C1 segment of cervical spinal cord (tissue), 14 donors: ENCODE measurements at regions not wholly inside any gene's neighbourhood (a gene's known extent, or its start where the extent isn't known, plus 50 kb on each side); places are given as distances from the start of the nearest gene placed in this dataset.
"Not testable (repeated sequence)": the region's sequence is repeated elsewhere in the genome, so short reads cannot be mapped to it uniquely, and the experiment has no call there.

Source experiments
- DNase-seq, 14 donors: peaks; one replicate each; lab custom pipeline; 2025; lab: John Stamatoyannopoulos, UW

DNA sequence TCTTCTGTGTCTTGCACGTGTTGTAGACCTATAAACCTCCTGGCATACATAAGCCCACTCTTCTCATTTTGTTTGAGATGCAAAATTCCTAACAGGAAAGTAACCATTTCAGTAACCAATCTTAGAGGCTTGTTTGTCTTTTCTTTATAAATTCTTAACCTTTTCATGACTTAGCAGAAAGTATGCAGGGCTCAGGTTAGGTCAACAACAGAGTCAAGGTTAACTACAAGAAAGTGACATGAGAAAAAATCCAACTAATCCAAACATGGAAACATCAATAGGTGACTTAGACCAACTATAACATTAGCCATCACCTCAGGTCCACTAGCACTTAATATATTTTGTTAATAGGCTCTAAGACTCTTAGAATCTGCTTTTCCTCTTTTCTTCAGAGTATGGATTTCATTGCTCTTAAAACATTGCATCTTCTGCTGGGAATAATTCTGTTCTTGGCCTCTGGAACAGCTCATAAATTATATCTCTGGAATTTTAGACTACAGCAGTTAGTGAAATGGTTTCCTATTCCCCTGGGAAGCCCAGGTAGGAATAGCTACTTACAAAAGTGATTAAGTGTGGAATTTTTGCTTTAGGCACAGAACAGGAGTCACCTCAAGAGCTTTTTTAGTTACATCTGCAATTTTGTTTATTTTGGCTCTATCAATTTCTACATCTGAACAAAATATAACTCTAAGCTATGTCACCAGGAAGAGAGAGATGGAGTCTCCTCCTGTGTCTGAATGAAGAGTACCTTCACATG, 155.3 kb upstream of the ANKRD55 start:
- DNase-seq, result no peak

- DNase-seq, result no peak
These were observed 152.9 kb upstream of the ANKRD55 start for GRCh38 chr5:56386046-56386445.

GRCh38 chr5:56384186-56384585, 151.1 kb upstream of the ANKRD55 start:
- DNase-seq, result no peak

DNA sequence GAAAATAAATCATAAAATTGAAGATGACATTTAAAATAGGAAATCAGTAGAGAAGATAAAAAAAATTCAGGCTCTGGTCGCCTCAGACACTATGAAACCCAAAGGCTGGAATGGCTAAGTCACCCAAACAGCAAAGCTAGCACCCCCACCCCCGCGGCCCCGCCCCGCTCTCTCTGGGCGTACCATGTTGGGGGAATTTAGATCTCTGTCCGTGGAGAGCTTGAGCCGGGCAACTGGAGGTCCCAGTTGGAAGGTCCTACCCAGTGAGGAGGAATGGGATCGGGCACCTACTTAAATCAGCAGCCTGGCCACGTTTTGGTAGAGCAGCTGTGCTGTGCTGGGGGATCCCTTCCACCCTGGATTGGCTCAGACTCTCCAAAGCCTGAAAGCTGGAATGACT, 150.6 kb upstream of the ANKRD55 start:
- DNase-seq, result no peak

DNA sequence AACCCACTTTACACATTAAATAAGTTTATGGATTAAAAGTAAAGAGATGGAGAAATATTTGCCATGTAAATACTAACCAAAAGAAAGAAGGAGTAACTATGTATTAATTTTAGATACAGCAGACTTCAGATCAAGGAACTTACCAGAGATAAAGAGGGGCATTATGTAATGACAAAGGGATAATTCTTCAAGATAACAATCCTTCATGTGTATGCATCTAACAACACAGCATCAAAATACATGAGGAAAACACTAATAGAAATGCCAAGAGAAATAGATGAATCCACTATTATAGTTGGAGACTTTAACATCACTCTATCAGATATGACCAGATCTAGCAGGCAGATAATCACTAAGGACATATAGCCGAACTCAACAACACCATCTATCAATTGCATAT, 149.8 kb upstream of the ANKRD55 start:
- DNase-seq, result no peak

DNA sequence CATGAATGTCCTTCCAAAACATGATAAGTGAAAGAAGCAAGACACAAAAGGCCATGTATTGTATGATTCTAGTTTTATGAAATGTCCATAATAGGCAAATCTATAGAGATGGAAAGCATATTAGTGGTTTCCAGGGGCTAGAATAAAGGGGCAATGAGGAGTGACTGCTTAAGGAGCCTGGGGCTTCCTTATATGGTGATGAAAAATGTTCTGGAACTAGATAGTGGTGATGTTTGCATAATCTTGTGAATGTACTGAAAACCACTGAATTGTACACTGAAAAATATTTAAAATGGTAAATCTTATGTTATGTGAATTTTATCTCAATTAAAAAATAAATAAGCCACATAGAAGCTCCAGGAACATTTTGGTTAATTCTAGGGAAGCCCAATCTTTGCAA, 144.4 kb upstream of the ANKRD55 start:
- DNase-seq, result no peak

- no peak for DNase-seq
These were observed 143.0 kb upstream of the ANKRD55 start for GRCh38 chr5:56376128-56376527.

DNA sequence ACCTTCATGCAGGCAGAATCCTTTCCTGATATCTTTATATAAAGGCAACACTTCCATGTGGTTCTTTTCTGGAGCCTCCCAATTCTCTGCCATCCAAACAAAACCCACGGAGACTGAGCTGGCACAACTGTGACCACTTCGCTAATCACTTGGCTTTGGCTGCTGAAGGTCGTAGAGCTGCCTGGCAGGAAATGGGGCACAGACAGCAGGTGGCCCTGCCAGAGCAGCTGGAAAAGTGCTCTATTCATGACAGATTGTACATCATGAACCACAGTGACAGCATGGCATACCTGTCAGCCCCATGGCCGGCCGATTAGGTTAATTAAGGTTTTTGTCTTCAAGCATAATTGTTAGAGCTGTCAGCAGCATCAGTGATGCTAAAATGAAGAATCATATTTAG, 141.9 kb upstream of the ANKRD55 start:
- DNase-seq, result peak in 1 of 14 donors; percentile 85

DNA sequence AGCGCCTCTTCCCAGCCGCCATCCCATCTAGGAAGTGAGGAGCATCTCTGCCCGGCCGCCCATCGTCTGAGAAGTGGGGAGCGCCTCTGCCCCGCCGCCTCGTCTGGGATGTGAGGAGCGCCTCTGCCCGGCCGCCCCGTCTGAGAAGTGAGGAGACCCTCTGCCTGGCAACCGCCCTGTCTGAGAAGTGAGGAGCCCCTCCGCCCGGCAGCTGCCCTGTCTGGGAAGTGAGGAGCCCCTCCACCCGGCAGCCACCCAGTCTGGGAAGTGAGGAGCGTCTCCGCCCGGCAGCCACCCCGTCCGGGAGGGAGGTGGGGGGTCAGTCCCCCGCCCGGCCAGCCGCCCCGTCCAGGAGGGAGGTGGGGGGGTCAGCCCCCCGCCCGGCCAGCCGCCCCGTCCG, 139.4 kb upstream of the ANKRD55 start:
- not testable (repeated sequence) for DNase-seq

DNA sequence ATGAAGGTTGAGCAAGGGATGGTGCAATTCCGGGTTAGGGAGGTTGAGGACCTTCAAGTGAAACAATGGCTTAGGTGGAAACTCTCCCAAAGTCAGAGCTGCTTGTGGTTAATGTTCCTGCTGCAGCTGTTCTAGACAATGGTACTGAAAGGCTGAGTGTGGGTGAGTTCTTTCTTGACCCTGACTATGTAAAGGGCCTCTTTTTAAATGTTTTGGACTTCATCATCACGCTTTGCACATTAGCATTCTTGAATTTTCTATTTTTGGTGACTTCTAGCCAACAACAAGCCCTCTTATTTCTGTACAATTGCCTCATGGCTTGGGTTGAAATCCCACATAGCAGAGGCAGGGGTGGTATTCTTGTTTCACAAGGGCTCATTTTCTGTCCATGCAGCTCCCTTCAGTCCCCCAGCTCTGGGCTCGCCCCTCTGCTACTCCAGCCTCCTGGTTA, 136.3 kb upstream of the ANKRD55 start:
- no peak for DNase-seq

GRCh38 chr5:56367748-56368147, 134.6 kb upstream of the ANKRD55 start:
- no peak for DNase-seq

- no peak for DNase-seq
These were observed 133.9 kb upstream of the ANKRD55 start for GRCh38 chr5:56366986-56367385.

DNA sequence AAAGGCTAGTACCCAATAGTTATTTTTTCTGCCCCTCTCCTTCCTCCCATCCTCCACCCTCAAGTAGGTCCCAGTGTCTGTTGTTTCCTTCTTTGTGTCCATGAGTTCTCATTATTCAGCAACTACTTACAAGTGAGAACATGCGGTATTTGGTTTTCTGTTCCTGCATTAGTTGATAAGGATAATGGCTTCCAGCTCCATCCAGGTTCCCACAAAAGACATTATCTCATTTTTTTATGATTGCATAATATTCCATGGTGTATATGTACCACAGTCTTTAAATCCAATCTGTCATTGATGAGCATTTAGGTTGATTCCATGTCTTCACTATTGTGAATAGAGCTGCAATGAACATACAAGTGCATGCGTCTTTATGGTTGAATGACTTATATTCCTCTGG, 128.3 kb upstream of the ANKRD55 start:
- DNase-seq, result no peak

GRCh38 chr5:56360816-56361215, 127.7 kb upstream of the ANKRD55 start:
- no peak for DNase-seq

- no peak for DNase-seq
These were observed 126.9 kb upstream of the ANKRD55 start for GRCh38 chr5:56359809-56360685.

DNA sequence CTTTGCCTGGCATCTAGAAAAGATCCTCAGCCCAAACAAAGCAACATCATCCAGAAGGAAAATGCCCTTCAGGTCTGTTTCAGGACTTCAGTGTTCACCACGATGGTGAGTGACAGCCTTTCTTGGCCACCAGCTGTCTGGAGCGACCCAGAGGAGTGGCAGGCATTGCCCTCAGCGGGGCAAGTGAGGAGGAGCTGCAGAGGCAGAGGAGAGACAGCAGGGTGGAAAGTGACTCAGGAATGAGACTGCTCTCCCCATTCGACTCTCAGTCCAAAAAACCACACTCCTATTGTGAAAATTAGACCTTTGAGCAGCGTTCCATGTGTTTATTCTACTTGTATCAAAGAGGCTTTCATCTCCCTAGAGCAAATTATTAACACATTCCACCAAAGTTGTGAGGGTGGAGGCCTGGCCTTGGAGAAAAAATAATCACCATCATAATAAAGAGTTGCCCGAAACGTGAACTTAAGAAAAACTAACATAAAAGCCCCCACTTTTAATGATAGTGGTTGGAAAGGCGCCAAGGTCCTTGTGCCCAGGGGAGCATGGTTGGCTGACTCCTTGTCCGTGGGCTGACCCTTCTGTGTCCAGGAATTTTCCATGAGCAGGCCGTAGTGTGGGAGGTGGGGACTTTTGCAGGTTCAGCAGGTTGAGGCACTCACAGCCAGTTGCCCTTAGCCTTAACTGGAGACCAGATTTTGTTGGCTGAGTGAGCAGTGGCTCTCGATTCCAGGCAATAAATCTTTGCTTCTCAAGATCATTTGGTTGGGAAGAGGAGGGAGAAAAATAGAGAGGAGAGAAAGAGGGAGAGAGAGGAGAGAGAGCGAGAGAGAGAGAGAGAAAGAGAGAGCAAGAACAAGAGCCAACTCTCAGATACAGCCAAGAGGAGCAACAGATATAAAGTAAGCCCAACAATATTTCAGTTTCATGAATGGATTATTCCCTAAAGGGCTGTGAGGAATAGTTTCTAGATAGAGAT, 125.9 kb upstream of the ANKRD55 start:
- DNase-seq, result peak in 2 of 14 donors; percentile 4 to 19

DNA sequence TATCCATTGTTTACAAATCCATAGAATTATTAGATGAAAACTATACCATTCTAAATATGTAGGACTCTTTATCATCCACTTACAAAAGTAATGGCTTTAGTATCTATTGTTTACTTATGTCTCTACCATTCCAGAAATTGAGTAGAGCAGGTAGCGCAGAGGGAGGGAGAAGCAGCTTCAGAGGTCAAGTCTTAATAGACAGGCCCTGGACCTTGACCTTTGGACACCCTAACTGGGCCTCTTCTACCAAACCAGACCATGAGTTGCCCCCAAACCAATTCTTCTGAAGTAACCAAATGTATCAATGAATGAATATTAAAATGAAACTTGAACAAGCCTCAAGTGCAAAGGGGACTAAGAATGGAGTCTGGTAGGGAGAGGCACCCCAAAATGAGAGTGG, 124.9 kb upstream of the ANKRD55 start:
- DNase-seq, result no peak

DNA sequence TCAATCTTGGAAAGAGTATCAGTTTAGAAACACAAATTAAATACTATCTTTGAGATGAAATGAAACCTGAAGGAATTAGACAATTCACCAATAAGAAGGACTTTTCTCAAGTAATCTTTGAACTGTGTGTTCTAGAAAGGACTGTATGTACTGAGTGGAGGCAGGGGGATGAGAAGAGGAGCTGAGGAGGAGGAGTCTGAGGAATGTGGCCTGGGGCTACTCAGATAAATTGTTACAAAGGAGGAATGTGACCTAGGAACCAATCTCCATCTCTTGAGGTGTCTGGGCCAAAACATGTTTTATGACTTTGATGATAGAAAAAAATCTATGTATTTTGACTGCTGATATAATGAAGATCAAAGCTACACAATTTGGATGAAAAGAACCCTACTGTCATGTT, 124.3 kb upstream of the ANKRD55 start:
- no peak for DNase-seq

- DNase-seq, result peak in 1 of 14 donors; percentile 41
These were observed 123.7 kb upstream of the ANKRD55 start for GRCh38 chr5:56356836-56357160.

- DNase-seq, result no peak
These were observed 123.1 kb upstream of the ANKRD55 start for GRCh38 chr5:56356121-56356835.

GRCh38 chr5:56354836-56355235, 121.7 kb upstream of the ANKRD55 start:
- no peak for DNase-seq
